ENCODE measurements at regions not wholly inside any gene's neighbourhood (a gene's known extent, or its start where the extent isn't known, plus 50 kb on each side); places are given as distances from the start of the nearest gene placed in this dataset.

GRCh38 chr18:47582093-47582492 lies 330.6 kb upstream of the SKOR2 start:
- no peaks in the 10 kb centered on the region for H4K20me1 ChIP-seq (ENCODE audit: control insufficient read depth, insufficient read depth, low read depth, low read length)
- TF ChIP-seq CTCF (IDR thresholded peaks at IDR 0.05; ENCODE audit: low read depth, low read length, poor library complexity, severe bottlenecking) (no peak), EZH2phosphoT487 (IDR thresholded peaks at IDR 0.05; ENCODE audit: borderline replicate concordance, low read length) (no peak)
- no peaks in the 10 kb centered on the region for H3K79me2 ChIP-seq (ENCODE audit: control insufficient read depth, low read length)
- H3K27ac ChIP-seq (ENCODE audit: low read depth, low read length) = no peak overlapping the region
- no peak overlapping the region for H3K4me3 ChIP-seq (ENCODE audit: low read length)
- no peaks in the 10 kb centered on the region for H3F3A ChIP-seq (ENCODE audit: control insufficient read depth, insufficient read depth)
- H3K9me2 ChIP-seq (replicated peaks; ENCODE audit: control insufficient read depth, low read length) = no peaks in the 10 kb centered on the region
- peaks cover 4% of the 10 kb centered on the region for H3K27me3 ChIP-seq (ENCODE audit: control insufficient read depth, low read length)
- H3K4me1 ChIP-seq (ENCODE audit: control insufficient read depth, low read length) = no peaks in the 10 kb centered on the region
- no peaks in the 10 kb centered on the region for H3K36me3 ChIP-seq (ENCODE audit: control insufficient read depth, low read length)
- no peak overlapping the region for H3K4me2 ChIP-seq (ENCODE audit: low read length)
- H3K9me3 ChIP-seq (ENCODE audit: control insufficient read depth, insufficient read depth, low read length) = no peaks in the 10 kb centered on the region

GRCh38 chr18:47577520-47577919 lies 326.1 kb upstream of the SKOR2 start:
- no peak overlapping the region for H3K4me2 ChIP-seq (ENCODE audit: low read length)
- no peaks in the 10 kb centered on the region for H3K9me3 ChIP-seq (ENCODE audit: control insufficient read depth, insufficient read depth, low read length)
- H3K27me3 ChIP-seq (ENCODE audit: control insufficient read depth, low read length) = no peaks in the 10 kb centered on the region
- no peaks in the 10 kb centered on the region for H3K36me3 ChIP-seq (ENCODE audit: control insufficient read depth, low read length)
- no peaks in the 10 kb centered on the region for H3K9me2 ChIP-seq (replicated peaks; ENCODE audit: control insufficient read depth, low read length)
- no peak overlapping the region for H3K27ac ChIP-seq (ENCODE audit: low read depth, low read length)
- no peaks in the 10 kb centered on the region for H3K79me2 ChIP-seq (ENCODE audit: control insufficient read depth, low read length)
- H4K20me1 ChIP-seq (ENCODE audit: control insufficient read depth, insufficient read depth, low read depth, low read length) = no peaks in the 10 kb centered on the region
- H3K4me1 ChIP-seq (ENCODE audit: control insufficient read depth, low read length) = no peaks in the 10 kb centered on the region
- H3K4me3 ChIP-seq (ENCODE audit: low read length) = no peak overlapping the region
- H3F3A ChIP-seq (ENCODE audit: control insufficient read depth, insufficient read depth) = no peaks in the 10 kb centered on the region
- TF ChIP-seq EZH2phosphoT487 (IDR thresholded peaks at IDR 0.05; ENCODE audit: borderline replicate concordance, low read length) (no peak), CTCF (IDR thresholded peaks at IDR 0.05; ENCODE audit: low read depth, low read length, poor library complexity, severe bottlenecking) (no peak)

- TF ChIP-seq CTCF (IDR thresholded peaks at IDR 0.05; ENCODE audit: low read depth, low read length, poor library complexity, severe bottlenecking) = no peak
- TF ChIP-seq EZH2phosphoT487 (IDR thresholded peaks at IDR 0.05; ENCODE audit: borderline replicate concordance, low read length) = no peak
- Histone ChIP-seq H4K20me1 (ENCODE audit: control insufficient read depth, insufficient read depth, low read depth, low read length) (no peaks in the 10 kb centered on the region), H3K79me2 (ENCODE audit: control insufficient read depth, low read length) (no peaks in the 10 kb centered on the region), H3K4me1 (ENCODE audit: control insufficient read depth, low read length) (no peaks in the 10 kb centered on the region), H3F3A (ENCODE audit: control insufficient read depth, insufficient read depth) (no peaks in the 10 kb centered on the region), H3K9me2 (replicated peaks; ENCODE audit: control insufficient read depth, low read length) (no peaks in the 10 kb centered on the region), H3K9me3 (ENCODE audit: control insufficient read depth, insufficient read depth, low read length) (no peaks in the 10 kb centered on the region), H3K27ac (ENCODE audit: low read depth, low read length) (no peak overlapping the region), H3K27me3 (ENCODE audit: control insufficient read depth, low read length) (no peaks in the 10 kb centered on the region), H3K4me3 (ENCODE audit: low read length) (no peak overlapping the region), H3K36me3 (ENCODE audit: control insufficient read depth, low read length) (no peaks in the 10 kb centered on the region), H3K4me2 (ENCODE audit: low read length) (no peak overlapping the region)
Observed at GRCh38 chr18:47574966-47575365, 323.5 kb upstream of the SKOR2 start.

GRCh38 chr18:47571957-47572356 lies 320.5 kb upstream of the SKOR2 start:
- no peaks in the 10 kb centered on the region for H3K36me3 ChIP-seq (ENCODE audit: control insufficient read depth, low read length)
- no peak overlapping the region for H3K27ac ChIP-seq (ENCODE audit: low read depth, low read length)
- no peaks in the 10 kb centered on the region for H3K9me2 ChIP-seq (replicated peaks; ENCODE audit: control insufficient read depth, low read length)
- no peak overlapping the region for H3K4me2 ChIP-seq (ENCODE audit: low read length)
- no peaks in the 10 kb centered on the region for H3K4me1 ChIP-seq (ENCODE audit: control insufficient read depth, low read length)
- TF ChIP-seq CTCF (IDR thresholded peaks at IDR 0.05; ENCODE audit: low read depth, low read length, poor library complexity, severe bottlenecking) = no peak
- TF ChIP-seq EZH2phosphoT487 (IDR thresholded peaks at IDR 0.05; ENCODE audit: borderline replicate concordance, low read length) = no peak
- no peaks in the 10 kb centered on the region for H3K79me2 ChIP-seq (ENCODE audit: control insufficient read depth, low read length)
- no peaks in the 10 kb centered on the region for H3F3A ChIP-seq (ENCODE audit: control insufficient read depth, insufficient read depth)
- no peaks in the 10 kb centered on the region for H3K27me3 ChIP-seq (ENCODE audit: control insufficient read depth, low read length)
- no peaks in the 10 kb centered on the region for H4K20me1 ChIP-seq (ENCODE audit: control insufficient read depth, insufficient read depth, low read depth, low read length)
- no peaks in the 10 kb centered on the region for H3K9me3 ChIP-seq (ENCODE audit: control insufficient read depth, insufficient read depth, low read length)
- no peak overlapping the region for H3K4me3 ChIP-seq (ENCODE audit: low read length)

Data from DOHH2 (cell line).